IMR-90 (cell line): ENCODE measurements at regions not wholly inside any gene's neighbourhood (a gene's known extent, or its start where the extent isn't known, plus 50 kb on each side); places are given as distances from the start of the nearest gene placed in this dataset.

Source experiments
- ATAC-seq: fragments of 200-7000 bp; cut with Tn5 transposase; 2 replicates; pipeline ENCODE4 v1.9.1; 2020; ENCODE audit warnings: low read depth, mild to moderate bottlenecking, moderate library complexity
- BruUV-seq: library from RNA; stranded (reverse); fragments of 400-500 nt; replicated peaks from 2 replicates; lab custom pipeline; 2021; lab: Mats Ljungman, UMichigan
- CTCF ChIA-PET: fragments of 300-600 bp; formaldehyde crosslinking; extraction: SDS; loops from one replicate; lab custom pipeline; 2021; ENCODE audit warnings: antibody characterized with exemption; lab: Yijun Ruan, JAX
- POLR2A ChIA-PET: fragments of 300-600 bp; sonication (Branson Sonifier 250); formaldehyde crosslinking; loops from one replicate; lab custom pipeline; 2022; ENCODE audit warnings: antibody characterized with exemption; ENCODE audit not compliant: unreplicated experiment; lab: Charles Lee
- DNase-seq: peaks from one replicate; pipeline ENCODE4 v3.0.0; 2013
- H2AFZ ChIP-seq: replicated peaks from 2 replicates; pipeline ENCODE3; 2013; ENCODE audit warnings: low read length, mild to moderate bottlenecking; ENCODE audit not compliant: poor library complexity
- H2AK5ac ChIP-seq: 2 replicates; pipeline ENCODE4 v1.6.1; 2013; ENCODE audit warnings: low read depth, low read length, inconsistent platforms
- H2AK9ac ChIP-seq: replicated peaks from 2 replicates; pipeline ENCODE3; 2013; ENCODE audit warnings: mild to moderate bottlenecking, low read depth, low read length, moderate library complexity; ENCODE audit not compliant: poor library complexity
- H2BK120ac ChIP-seq: 2 replicates; pipeline ENCODE4 v1.6.1; 2013; ENCODE audit warnings: low read depth, low read length, inconsistent platforms
- H2BK15ac ChIP-seq: 3 replicates; pipeline ENCODE4 v1.6.1; 2013; ENCODE audit warnings: low read depth, low read length, inconsistent platforms
- H2BK20ac ChIP-seq: 2 replicates; pipeline ENCODE4 v1.6.1; 2013; ENCODE audit warnings: low read depth, mild to moderate bottlenecking, inconsistent platforms, low read length, moderate library complexity
- H2BK5ac ChIP-seq: 2 replicates; pipeline ENCODE4 v1.6.1; 2013; ENCODE audit warnings: mild to moderate bottlenecking, low read depth, low read length, inconsistent platforms; ENCODE audit not compliant: poor library complexity, severe bottlenecking
- H3K14ac ChIP-seq: replicated peaks from 2 replicates; pipeline ENCODE4 v1.6.1; 2013; ENCODE audit warnings: low read depth, low read length, inconsistent platforms
- H3K18ac ChIP-seq: 2 replicates; pipeline ENCODE4 v1.6.1; 2013; ENCODE audit warnings: low read depth, low read length, control low read depth
- H3K23ac ChIP-seq: 2 replicates; pipeline ENCODE4 v1.6.1; 2013; ENCODE audit warnings: low read depth, low read length, inconsistent platforms
- H3K27ac ChIP-seq: 2 replicates; pipeline ENCODE4 v1.5.1; 2013; ENCODE audit warnings: mild to moderate bottlenecking, control low read depth, low read length; ENCODE audit not compliant: insufficient read depth
- H3K27me3 ChIP-seq: 2 replicates; pipeline ENCODE4 v1.6.1; 2013; ENCODE audit warnings: low read length; ENCODE audit not compliant: control insufficient read depth, insufficient read depth
- H3K36me3 ChIP-seq: 2 replicates; pipeline ENCODE4 v1.6.1; 2013; ENCODE audit warnings: low read length, mixed read lengths; ENCODE audit not compliant: control insufficient read depth, insufficient read depth
- H3K4ac ChIP-seq: 2 replicates; pipeline ENCODE4 v1.6.1; 2013; ENCODE audit warnings: low read depth, low read length, inconsistent platforms
- H3K4me1 ChIP-seq: 2 replicates; pipeline ENCODE4 v1.6.1; 2013; ENCODE audit warnings: low read length, mixed read lengths; ENCODE audit not compliant: control insufficient read depth, insufficient read depth
- H3K4me2 ChIP-seq: 2 replicates; pipeline ENCODE4 v1.6.1; 2013; ENCODE audit warnings: low read depth, mild to moderate bottlenecking, control low read depth, low read length, moderate library complexity
- H3K4me3 ChIP-seq: 2 replicates; pipeline ENCODE4 v1.5.1; 2013; ENCODE audit warnings: low read depth, mild to moderate bottlenecking, control low read depth, low read length, moderate library complexity; ENCODE audit not compliant: insufficient read depth
- H3K56ac ChIP-seq: 2 replicates; pipeline ENCODE4 v1.6.1; 2013; ENCODE audit warnings: low read length, inconsistent platforms; ENCODE audit not compliant: insufficient read depth; ENCODE audit errors: extremely low read depth
- H3K79me1 ChIP-seq, 2 experiments: 2 replicates each; pipeline ENCODE4 v1.6.1; 2013; ENCODE audit warnings: low read length in 2 of 2, inconsistent platforms in 1 of 2, low read depth in 1 of 2
- H3K9ac ChIP-seq: 2 replicates; pipeline ENCODE4 v1.6.1; 2013; ENCODE audit warnings: low read depth, low read length, control low read depth
- H3K9me1 ChIP-seq: 2 replicates; pipeline ENCODE4 v1.6.1; 2013; ENCODE audit warnings: low read length, inconsistent platforms; ENCODE audit not compliant: insufficient read depth
- H3K9me3 ChIP-seq: 2 replicates; pipeline ENCODE4 v1.6.1; 2013; ENCODE audit warnings: low read length; ENCODE audit not compliant: control insufficient read depth, insufficient read depth
- H4K20me1 ChIP-seq: 2 replicates; pipeline ENCODE4 v1.6.1; 2013; ENCODE audit warnings: low read length, inconsistent platforms; ENCODE audit not compliant: insufficient read depth
- H4K5ac ChIP-seq: 2 replicates; pipeline ENCODE4 v1.6.1; 2013; ENCODE audit warnings: mild to moderate bottlenecking, low read depth, low read length, control low read depth
- H4K8ac ChIP-seq, 2 experiments: 2 replicates each; pipeline ENCODE4 v1.6.1; 2013; ENCODE audit warnings: low read depth in 2 of 2, low read length in 2 of 2, control low read depth in 1 of 2, inconsistent platforms in 1 of 2
- H4K91ac ChIP-seq: 2 replicates; pipeline ENCODE4 v1.6.1; 2013; ENCODE audit warnings: low read depth, low read length, inconsistent platforms; ENCODE audit not compliant: insufficient read depth
- BHLHE40 ChIP-seq: fragments of 150-350 bp; IDR thresholded peaks from 2 replicates; pipeline ENCODE4 v1.6.1; 2016; ENCODE audit warnings: mild to moderate bottlenecking, low read depth, low read length
- CEBPB ChIP-seq: IDR thresholded peaks from 2 replicates; pipeline ENCODE4 v1.6.1; 2012; ENCODE audit warnings: low read depth, low read length, improper control_type of control experiment
- CHD1 ChIP-seq: IDR thresholded peaks from 2 replicates; pipeline ENCODE4 v1.6.1; 2012; ENCODE audit warnings: low read depth, low read length, improper control_type of control experiment
- FOS ChIP-seq: fragments of 150-350 bp; IDR thresholded peaks from 2 replicates; pipeline ENCODE4 v1.6.1; 2016; ENCODE audit warnings: low read depth, low read length
- MAFK ChIP-seq: IDR thresholded peaks from 2 replicates; pipeline ENCODE4 v1.6.1; 2012; ENCODE audit warnings: low read depth, low read length, improper control_type of control experiment
- MAZ ChIP-seq: IDR thresholded peaks from 2 replicates; pipeline ENCODE4 v1.6.1; 2012; ENCODE audit warnings: low read depth, mild to moderate bottlenecking, low read length, improper control_type of control experiment, moderate library complexity, borderline replicate concordance
- MXI1 ChIP-seq: IDR thresholded peaks from 2 replicates; pipeline ENCODE4 v1.6.1; 2012; ENCODE audit warnings: low read depth, mild to moderate bottlenecking, low read length, moderate library complexity, borderline replicate concordance
- NFE2L2 ChIP-seq: fragments of 150-350 bp; IDR thresholded peaks from 2 replicates; pipeline ENCODE4 v1.6.1; 2016; ENCODE audit warnings: low read depth, mild to moderate bottlenecking, low read length
- POLR2A ChIP-seq: IDR thresholded peaks from 2 replicates; pipeline ENCODE4 v1.6.1; 2012; ENCODE audit warnings: mild to moderate bottlenecking, low read depth, low read length
- RAD21 ChIP-seq: IDR thresholded peaks from 2 replicates; pipeline ENCODE4 v1.6.1; 2012; ENCODE audit warnings: low read length, improper control_type of control experiment
- RCOR1 ChIP-seq: IDR thresholded peaks from 2 replicates; pipeline ENCODE4 v1.6.1; 2012; ENCODE audit warnings: mild to moderate bottlenecking, low read length, improper control_type of control experiment; ENCODE audit not compliant: insufficient replicate concordance
- RFX5 ChIP-seq: IDR thresholded peaks from 2 replicates; pipeline ENCODE4 v1.8.0; 2012; ENCODE audit warnings: low read depth, mild to moderate bottlenecking, low read length, moderate library complexity
- SMC3 ChIP-seq: fragments of 150-350 bp; IDR thresholded peaks from 2 replicates; pipeline ENCODE4 v1.6.1; 2016; ENCODE audit warnings: low read depth, mild to moderate bottlenecking, antibody characterized with exemption, low read length, moderate library complexity
- WGBS, 2 experiments: methylation state at CpG; one replicate each; pipeline versions ENCODE4 v1.1.5 to v1.1.7; 2013; ENCODE audit warnings: missing lambda C conversion rate in 2 of 2; ENCODE audit not compliant: insufficient read length in 1 of 2; ENCODE audit errors: extremely low coverage in 2 of 2; 5-methylcytosine and 5-hydroxymethylcytosine counted together
- dilution Hi-C: fragments of 300-500 bp; cut with HindIII; formaldehyde crosslinking; loops from one replicate; pipeline ENCODE4 v1.14.3; 2018; ENCODE audit warnings: low sequenced_read_pairs; ENCODE audit not compliant: unreplicated experiment
- in situ Hi-C: fragments of 300-500 bp; cut with MboI; formaldehyde crosslinking; loops from 3 replicates; pipeline ENCODE4 v1.14.3; 2019; ENCODE audit warnings: low sequenced_read_pairs, inconsistent platforms, mixed read lengths
- intact Hi-C: fragments of 100-400 bp; cut with micrococcal nuclease; formaldehyde crosslinking; loops from 2 replicates; pipeline ENCODE4 v1.10.0; 2022
- TF ChIP-seq, protein P1 (sequence below): fragments of 150-350 bp; IDR thresholded peaks from 2 replicates; pipeline ENCODE4 v1.6.1; 2016; ENCODE audit warnings: low read depth, mild to moderate bottlenecking, low read length, moderate library complexity, borderline replicate concordance
- TF ChIP-seq, protein P2 (sequence below): conservative IDR thresholded peaks from 2 replicates; pipeline ENCODE4 v1.5.1; 2012; ENCODE audit warnings: mild to moderate bottlenecking, low read depth, low read length, improper control_type of control experiment
- TF ChIP-seq, protein P3 (sequence below): fragments of 150-350 bp; IDR thresholded peaks from 2 replicates; pipeline ENCODE4 v1.6.1; 2017; ENCODE audit warnings: mild to moderate bottlenecking, antibody characterized with exemption, low read length, low read depth

DNA sequence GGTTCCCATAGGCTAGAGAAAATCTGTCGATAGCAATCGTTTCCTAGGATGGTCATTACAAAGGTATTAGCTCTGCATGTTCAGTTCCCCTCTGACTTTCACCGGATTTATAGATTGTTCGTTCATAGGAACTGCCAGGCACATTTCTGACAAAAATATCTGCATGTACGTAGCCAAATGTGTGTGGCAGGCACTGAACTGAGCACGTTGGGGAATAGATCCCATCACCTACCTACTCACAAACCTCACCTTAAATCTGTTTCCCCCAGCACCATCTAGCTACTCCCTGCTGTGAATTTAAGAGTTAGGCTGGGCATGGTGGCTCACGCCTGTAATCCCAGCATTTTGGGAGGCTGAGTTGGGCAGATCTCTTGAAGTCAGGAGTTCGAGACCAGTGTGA lies 64.5 kb upstream of the TANC2 start:
- DNase-seq: no peak
- no peak overlapping the region for H2BK5ac ChIP-seq
- no peaks in the 10 kb centered on the region for H3K9me3 ChIP-seq
- POLR2A ChIA-PET: no interaction called here
- no peak overlapping the region for H4K5ac ChIP-seq
- no peak overlapping the region for H2BK15ac ChIP-seq
- 92% methylated on average over 2 of the region's 8 CpGs; no CpG with 5 or more reads in 1 of the 2 experiments for WGBS, 2 experiments
- no peak overlapping the region for H2BK120ac ChIP-seq
- H2AK9ac ChIP-seq: no peak overlapping the region
- BruUV-seq: no TSS peak
- H3K23ac ChIP-seq: no peak overlapping the region
- no peak for ATAC-seq
- no peak overlapping the region for H2BK20ac ChIP-seq
- H3K79me1 ChIP-seq: no peaks in the 10 kb centered on the region
- no peak overlapping the region for H3K18ac ChIP-seq
- no peak overlapping the region for H3K4ac ChIP-seq
- no peak for TF ChIP-seq POLR2A
- no peak for TF ChIP-seq CEBPB
- no peak for TF ChIP-seq RAD21
- TF ChIP-seq, protein P1, sequence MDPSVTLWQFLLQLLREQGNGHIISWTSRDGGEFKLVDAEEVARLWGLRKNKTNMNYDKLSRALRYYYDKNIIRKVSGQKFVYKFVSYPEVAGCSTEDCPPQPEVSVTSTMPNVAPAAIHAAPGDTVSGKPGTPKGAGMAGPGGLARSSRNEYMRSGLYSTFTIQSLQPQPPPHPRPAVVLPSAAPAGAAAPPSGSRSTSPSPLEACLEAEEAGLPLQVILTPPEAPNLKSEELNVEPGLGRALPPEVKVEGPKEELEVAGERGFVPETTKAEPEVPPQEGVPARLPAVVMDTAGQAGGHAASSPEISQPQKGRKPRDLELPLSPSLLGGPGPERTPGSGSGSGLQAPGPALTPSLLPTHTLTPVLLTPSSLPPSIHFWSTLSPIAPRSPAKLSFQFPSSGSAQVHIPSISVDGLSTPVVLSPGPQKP: no peak
- no peak for TF ChIP-seq CHD1
- TF ChIP-seq SMC3: no peak
- TF ChIP-seq MAFK: no peak
- TF ChIP-seq BHLHE40: no peak
- no peak for TF ChIP-seq FOS
- no peak for TF ChIP-seq NFE2L2
- no peak for TF ChIP-seq MXI1
- TF ChIP-seq RCOR1: no peak
- TF ChIP-seq, protein P2, sequence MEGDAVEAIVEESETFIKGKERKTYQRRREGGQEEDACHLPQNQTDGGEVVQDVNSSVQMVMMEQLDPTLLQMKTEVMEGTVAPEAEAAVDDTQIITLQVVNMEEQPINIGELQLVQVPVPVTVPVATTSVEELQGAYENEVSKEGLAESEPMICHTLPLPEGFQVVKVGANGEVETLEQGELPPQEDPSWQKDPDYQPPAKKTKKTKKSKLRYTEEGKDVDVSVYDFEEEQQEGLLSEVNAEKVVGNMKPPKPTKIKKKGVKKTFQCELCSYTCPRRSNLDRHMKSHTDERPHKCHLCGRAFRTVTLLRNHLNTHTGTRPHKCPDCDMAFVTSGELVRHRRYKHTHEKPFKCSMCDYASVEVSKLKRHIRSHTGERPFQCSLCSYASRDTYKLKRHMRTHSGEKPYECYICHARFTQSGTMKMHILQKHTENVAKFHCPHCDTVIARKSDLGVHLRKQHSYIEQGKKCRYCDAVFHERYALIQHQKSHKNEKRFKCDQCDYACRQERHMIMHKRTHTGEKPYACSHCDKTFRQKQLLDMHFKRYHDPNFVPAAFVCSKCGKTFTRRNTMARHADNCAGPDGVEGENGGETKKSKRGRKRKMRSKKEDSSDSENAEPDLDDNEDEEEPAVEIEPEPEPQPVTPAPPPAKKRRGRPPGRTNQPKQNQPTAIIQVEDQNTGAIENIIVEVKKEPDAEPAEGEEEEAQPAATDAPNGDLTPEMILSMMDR: no peak
- TF ChIP-seq MAZ: no peak
- no peak for TF ChIP-seq RFX5
- TF ChIP-seq, protein P3, sequence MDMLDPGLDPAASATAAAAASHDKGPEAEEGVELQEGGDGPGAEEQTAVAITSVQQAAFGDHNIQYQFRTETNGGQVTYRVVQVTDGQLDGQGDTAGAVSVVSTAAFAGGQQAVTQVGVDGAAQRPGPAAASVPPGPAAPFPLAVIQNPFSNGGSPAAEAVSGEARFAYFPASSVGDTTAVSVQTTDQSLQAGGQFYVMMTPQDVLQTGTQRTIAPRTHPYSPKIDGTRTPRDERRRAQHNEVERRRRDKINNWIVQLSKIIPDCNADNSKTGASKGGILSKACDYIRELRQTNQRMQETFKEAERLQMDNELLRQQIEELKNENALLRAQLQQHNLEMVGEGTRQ: no peak
- no peak overlapping the region for H4K91ac ChIP-seq
- dilution Hi-C loops (no loop called here), intact Hi-C loops (no loop called here), in situ Hi-C loops (no loop called here)
- H4K20me1 ChIP-seq: no peaks in the 10 kb centered on the region
- H2AK5ac ChIP-seq: no peak overlapping the region
- H3K27me3 ChIP-seq: no peaks in the 10 kb centered on the region
- no peak overlapping the region for H2AFZ ChIP-seq
- no peak overlapping the region for H4K8ac ChIP-seq
- no peak overlapping the region for H3K4me3 ChIP-seq
- H3K27ac ChIP-seq: no peak overlapping the region
- CTCF ChIA-PET: no interaction called here
- H3K14ac ChIP-seq: no peak overlapping the region
- no peak overlapping the region for H3K9ac ChIP-seq
- H3K4me2 ChIP-seq: no peak overlapping the region
- no peak overlapping the region for H3K56ac ChIP-seq
- H3K9me1 ChIP-seq: no peaks in the 10 kb centered on the region
- no peaks in the 10 kb centered on the region for H3K4me1 ChIP-seq
- no peaks in the 10 kb centered on the region for H3K36me3 ChIP-seq
